Stimulated activated CD8-positive, alpha-beta memory T cell treated with anti-CD3 and anti-CD28 coated beads, Interleukin-7, amount 100 ng/mL, for 48 hours (primary cell): ENCODE measurements at regions not wholly inside any gene's neighbourhood (a gene's known extent, or its start where the extent isn't known, plus 50 kb on each side); places are given as distances from the start of the nearest gene placed in this dataset.

ENCODE experiments used
- DNase-seq, 2 donors: peaks; one replicate each; pipeline ENCODE4 v3.0.0-alpha.2; 2020; ENCODE audit warnings: low read depth in 1 of 2; ENCODE audit errors: extremely low read depth in 1 of 2

DNA sequence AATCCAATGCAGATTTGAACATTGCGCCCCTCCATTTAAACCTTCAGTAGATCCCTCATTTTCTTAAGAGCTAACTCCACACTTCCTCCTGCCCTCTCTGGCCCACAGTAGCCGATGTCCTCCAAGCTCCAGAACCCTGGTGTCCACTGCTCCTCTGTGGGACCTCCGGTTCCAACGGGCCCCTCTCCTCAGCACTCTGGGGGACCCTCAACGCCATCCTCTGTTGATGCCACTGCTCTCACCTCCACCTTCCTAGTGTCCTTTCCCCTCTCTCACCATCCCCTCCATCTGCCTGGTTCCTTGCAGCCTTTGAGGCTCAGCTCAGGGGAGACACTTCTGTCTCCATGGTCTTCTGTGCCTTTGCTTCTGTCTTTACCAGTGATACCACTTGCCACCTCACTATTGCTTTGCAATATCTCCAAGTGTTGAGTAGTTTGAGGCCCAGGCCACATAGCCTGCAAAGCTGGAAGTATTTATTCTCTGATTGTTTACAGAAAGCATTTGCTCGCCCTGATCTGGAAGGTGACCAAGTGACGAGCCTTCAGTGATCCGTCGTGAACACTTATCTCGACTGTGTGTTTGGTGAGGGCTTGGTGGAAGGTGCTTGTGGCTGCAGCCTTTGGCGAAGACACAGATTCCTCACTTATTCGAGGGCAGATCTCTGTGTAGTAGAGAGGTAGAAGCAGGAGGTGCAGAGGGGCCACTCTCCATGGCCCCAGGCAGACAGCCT, 104.8 kb upstream of the SHH start:
- no peak for DNase-seq

DNA sequence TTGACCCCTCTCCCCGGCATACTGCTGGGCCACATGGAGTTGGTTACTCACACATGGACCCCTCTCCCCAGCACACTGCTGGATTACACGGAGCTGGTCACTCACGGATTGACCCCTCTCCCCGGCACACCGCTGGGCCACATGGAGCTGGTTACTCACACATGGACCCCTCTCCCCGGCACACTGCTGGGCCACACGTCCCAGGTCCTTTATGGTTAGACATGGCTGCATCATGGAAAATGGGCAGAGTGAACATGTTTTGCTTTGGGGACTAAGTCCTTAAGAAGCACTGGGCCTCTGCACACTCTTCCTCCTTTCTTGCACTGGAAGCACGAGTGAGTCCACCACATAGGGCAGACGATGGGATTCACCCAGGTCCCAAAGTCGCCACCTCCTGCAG, 102.1 kb upstream of the SHH start:
- no peak for DNase-seq

DNA sequence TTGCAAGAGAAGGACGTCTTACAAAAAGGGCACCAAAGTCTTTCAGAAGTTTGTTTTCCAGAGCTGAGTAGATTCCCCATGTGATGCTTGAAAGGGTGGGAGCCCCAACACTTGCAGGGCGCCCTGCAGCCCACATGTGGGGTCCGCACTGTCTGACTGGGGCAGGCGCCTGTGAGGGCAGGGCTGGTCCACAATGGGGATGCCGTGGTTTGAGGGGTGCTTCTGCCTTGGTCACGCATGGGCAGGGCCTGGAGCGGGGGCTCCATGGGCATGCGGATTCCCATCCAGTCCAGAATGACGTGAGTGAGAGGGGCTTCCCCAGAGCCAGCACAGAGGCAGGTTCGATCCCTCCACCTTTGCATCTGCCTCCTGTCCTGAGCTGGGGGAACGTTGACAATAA, 101.5 kb upstream of the SHH start:
- no peak for DNase-seq

DNA sequence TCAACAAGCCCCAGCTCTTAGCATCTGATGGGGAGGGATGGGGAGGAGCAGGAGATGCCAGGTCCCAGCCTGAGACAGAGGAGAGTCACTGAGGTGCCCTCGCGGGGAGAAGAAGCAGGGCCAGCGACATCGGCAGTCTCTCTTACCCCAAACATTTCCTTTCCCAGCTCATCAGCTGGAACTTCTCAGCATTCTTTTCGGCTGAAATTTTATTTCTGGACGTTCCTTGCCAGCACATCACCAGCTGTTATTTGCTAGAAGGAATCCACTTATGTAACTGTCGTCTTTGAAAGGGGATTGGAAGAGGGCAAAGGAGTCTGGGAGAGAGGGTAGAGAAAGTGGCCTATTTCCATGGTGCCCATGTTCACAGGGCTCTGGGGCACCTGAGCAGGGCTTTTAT, 101.0 kb upstream of the SHH start:
- no peak for DNase-seq

DNA sequence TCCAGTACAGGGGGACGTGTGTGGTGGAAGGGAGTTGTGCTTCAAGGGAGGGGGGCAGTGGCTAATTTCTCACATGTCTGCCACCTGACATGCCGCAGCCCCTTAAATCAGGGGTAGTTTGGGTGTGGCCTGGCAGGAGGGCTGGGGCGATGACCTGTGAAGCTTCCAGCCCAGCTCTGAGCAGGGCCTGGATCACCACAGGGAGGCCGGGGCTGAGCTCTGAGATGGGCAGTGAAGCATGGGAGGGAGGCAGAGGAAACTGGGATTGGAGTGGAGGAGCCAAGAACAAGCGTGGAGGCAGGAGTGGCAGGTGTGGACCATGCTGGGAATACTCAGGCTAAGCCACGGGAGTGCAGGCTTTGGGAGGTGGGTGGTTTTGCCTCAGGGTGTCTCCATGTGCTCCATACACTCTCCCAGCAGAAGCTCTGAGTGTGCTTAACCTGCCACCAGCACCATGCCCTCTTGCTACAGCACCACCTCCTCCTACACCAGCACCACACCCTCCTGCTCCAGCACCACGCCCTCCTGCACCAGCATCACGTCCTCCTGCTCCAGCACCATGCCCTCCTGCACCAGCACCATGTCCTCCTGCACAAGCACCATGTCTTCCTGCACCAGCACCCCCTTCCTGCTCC, 99.3 kb upstream of the SHH start:
- DNase-seq = no peak

DNA sequence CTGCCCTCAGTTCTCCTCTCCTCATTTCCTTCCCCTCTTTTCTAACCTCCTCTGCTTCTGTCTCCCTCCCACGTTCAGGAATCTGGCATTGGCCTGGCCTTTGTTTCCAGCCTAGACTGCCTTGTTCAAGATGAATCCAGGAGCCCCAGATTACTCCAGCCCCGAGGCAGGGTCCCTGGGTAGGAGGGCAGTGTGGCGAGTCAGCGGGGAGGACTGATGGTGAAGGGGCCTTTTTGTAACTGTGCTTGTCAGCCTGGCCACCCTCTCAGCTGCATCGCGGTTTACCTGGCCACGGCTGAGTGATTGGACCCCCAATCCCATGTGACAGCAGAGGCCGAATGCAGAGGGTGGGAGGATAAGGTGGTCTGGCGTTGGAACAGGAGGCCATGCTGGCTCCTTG, 96.1 kb upstream of the SHH start:
- DNase-seq = no peak

DNA sequence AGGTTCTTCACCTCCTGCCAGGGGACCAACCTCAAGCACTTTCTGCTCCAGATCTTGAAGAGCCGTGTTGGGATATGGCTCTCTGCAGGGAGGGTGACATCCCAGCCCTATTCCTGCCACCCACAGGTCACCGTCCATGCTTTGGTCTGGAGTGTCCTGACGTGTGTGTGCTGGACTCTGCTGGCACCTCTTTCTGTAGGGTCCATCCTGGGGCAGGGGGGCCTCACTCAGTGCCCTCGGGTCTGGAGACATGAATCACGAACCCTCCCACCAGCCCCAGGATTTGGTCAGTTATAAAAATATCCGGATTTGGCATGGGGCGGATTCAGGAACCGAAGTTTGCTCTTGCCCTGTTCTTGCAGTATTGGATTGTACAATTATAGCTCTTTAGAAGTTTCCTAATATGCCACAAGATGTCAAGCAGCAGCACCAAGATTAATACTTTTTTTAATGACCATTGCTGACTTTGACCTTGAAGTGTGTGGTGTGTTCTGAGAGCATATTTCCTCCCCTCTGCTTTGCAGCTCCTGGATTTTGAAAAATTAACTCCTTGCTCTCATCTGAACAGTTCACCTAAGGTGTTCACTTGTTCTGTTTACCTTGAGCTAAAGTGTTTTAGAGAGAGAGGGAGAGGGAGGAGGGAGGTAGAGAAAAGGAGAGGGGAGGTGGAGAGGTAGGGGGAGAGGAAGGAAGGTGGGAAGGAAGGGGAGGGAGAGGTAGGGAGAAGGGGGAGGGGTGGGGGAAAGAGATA, 95.4 kb upstream of the SHH start:
- DNase-seq = no peak

DNA sequence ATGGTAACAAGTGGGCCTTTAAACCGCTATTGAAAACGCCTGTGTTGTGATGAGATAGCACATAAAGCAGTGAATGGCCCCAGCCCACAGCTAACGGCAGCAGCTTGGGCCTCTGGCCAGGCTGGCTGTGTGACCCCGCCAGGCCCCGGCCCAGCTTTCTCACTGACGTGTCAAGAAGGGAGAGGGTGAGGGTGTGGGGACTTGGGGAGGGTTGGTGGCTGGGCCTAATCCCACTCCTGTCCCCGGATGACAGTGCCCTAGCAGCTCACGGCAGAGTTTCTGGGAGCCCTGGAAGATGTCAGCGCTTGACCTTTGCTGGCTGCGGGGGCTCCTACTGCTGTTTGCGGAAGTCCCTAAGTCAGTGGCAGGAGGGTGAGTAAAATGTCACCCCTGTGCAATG, 88.9 kb upstream of the SHH start:
- no peak for DNase-seq

DNA sequence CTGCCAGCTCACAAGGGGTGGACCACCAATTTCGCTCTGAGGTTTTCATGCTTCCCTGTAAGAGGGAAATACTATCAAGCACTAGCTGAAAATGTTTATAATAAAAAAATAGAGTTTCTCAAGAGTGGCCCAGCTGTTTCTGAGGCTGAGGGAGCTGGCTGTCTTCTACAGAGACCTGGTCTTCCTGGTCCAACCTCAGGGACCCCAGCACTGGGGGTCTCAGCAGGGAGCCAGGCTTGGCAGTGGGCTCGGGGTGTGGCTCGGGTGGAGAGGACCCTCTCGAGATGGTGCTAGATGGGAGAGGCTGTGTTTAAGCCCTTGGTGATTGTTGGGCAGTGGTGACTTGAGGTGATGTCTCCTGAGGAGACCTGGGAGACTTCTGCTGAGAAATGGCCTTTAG, 87.3 kb upstream of the SHH start:
- DNase-seq = no peak

DNA sequence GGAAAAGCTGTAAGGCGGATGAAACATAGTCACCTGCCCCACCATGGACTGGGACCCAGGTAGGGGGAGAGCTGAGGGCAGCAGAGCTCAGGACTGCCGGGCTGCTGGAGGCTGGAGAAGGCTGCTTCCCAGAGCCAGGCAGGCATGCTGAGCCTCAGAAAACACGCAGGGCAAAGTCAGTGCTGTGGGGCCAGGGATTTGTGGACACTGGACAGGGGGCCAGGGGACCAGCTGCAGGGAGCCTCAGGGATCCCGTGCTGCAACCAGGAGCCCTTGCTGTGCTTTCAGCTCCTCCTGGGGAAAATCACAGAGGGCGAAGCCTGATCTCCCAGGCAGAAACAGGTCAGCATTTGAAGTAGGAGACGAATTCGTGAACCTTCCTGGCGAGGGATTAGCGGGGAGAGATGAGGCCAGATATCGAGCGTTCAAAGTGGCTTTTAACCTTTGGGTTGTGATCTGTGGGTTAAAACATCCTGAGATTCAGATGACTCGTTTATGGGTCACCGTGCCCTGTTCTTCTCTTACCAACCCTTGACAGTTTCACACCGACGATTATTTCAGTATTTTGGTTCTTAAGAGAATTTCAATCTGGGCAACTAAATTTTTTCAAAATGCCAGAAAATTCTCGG, 85.6 kb upstream of the SHH start:
- DNase-seq = no peak

DNA sequence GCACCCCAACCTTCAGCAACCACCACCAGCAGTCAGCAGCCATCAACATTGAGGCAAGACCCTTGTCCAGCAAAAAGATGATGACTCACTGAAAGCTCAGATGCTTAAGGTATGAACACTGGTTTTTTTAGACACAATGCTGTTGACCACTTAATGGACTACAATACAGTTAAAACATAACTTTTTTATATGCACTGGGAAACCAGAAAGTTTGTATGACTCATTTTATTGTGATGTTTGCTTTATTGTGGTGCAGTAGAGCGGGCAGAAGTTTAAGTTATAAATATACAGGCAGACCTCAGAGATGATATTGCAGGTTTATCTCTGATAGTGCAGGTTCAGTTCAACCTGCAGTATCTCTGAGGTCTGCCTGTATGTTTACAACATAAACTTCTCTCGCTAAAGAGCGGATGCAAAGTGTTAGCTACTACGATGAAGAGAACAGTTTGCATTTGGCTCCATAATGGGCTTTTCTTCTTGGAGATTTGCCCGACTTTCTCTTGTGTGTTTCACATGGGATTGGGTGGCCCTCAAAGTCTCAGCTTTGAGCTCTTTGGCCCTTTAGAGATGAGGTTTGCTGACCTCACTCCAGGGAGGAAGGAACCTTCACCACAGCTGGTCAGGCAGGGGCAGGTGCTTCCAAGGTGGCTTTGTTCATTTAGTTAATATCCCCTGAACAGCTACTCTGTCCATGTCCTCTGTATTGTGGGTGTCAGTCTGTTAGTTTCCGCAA, 84.4 kb upstream of the SHH start:
- DNase-seq = no peak

DNA sequence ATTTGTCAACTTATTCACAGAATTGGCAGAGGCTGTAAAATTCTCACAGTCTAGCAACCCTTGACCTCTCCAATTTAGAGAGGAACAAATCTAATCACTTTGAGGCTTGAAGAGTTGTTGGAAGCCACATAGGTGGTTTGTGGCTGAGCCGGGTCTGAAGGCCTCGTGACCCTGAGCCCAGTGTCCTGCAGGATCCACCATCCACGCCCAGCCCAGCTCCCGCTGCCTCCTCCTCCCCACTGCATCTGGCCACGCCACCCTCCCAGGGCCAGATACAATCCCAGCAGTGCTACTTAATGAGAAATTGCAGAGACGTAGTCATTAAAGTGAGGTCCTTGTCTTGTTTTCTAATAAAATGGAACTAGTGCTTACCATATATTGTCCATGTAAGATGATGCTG, 81.4 kb upstream of the SHH start:
- DNase-seq = no peak

DNA sequence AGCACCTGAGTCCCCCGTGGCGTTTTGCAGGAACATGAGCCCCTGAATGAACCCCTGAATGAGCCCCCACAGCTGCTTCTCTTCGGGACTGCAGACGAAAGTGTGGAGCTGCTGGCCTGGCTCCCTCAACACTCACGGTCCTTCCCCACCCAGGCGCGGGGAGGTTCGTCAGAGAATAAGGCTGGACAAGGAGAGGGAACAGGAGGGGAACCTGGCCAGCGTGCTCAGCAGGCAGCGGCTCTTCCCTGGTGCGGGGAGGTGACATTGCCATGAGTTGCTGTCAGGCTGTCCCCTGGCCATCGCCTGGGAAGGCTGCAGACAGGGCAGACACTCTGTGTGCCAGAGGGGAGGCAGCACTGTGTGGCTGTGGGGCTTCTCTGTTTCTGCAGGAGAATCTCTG, 80.9 kb upstream of the SHH start:
- no peak for DNase-seq

DNA sequence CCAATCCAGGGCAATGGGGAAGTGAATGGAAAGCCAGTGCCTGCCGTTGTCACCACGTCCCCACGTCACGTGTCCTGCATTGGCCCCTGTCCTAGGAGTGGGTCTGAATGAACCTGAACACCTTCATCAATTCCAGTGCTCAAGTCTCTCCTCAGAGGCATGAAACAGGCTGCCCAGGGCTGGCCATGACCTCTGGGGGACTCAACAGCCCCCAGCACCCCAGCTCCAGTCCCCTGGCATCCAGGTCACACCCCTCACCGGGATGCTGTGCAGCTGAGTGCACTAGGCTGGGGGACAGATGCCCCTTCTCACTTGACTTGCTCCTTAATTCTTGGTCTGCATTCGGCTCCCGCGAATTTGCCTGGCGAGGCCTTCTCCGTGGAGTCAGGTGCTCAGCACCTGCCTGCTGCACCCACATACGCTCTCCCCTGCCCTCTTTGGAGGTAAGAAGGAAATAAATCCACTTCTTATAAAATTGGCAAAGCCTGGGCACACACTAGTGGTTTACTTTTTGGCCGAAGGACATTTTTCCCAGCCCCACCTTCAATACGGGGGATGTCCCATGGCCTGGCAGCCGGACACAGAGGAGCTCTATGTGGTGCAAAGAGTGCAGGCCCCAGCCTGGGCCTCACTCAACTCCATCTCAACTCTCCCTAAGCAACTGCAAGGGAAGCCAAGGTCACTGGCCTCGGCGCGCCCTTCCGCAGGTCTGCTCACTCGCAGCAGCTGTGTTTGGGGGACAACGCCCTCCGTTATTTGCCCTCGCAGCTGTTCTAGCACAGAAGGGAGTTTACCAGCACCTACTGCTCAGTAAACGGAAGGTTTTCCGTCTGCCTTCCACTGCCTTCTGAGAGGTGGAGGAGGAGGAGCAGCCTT, 77.6 kb upstream of the SHH start:
- no peak for DNase-seq

DNA sequence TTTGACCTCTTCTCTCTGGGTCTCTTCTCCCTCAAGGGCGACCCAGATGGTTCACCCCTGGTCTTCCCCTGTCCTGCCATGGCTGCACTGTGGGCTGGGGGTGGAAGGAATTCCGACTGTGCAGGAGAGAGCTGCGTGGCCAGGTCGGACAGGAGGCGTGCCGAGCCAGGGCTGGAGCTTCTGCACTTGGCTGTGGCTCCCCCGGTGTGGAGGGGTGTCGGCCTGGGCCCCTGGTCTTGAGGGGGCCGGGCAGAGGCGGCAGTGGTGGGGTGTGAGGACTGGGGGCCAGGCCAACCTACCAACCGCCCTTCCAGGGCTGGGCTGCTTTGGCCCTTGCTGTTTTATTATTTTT, 74.9 kb upstream of the SHH start:
- no peak for DNase-seq

DNA sequence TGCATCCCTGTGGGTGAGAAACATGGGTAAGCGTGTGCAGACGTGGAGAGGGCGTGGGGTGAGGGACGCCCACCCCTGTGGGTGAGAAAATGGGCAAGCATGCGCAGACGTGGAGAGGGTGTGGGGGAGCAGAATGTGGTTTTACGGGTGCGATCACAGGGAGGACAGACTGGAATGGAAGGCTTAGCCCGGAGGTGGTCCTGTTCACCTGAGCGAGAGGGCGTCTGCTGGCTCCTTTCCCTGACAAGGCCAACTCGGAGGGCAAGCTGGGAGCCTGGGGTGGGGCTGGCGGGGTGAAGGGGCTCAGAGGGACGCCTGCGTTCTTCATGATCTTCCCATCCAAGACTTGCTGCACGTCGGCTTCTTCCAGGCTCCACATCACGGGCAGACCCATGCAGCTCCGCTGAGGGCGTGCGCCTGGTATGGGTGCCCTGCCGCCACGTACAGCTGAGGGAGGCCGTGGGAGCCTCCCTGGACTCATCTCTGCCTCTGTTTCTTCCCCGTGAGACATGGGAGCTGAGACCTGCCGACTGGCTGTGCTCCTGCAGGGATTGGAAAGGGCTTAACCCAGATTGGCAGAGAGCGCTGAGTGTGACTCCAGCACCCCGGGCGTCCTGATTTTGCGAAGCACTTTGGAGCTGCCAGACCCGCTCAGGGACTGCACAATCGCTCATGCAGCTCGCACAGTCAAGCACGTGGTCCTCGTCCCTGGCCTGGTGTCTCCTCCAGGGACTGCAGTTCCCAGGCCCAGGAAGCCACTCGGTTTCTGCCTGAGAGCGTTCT, 74.3 kb upstream of the SHH start:
- DNase-seq = no peak

DNA sequence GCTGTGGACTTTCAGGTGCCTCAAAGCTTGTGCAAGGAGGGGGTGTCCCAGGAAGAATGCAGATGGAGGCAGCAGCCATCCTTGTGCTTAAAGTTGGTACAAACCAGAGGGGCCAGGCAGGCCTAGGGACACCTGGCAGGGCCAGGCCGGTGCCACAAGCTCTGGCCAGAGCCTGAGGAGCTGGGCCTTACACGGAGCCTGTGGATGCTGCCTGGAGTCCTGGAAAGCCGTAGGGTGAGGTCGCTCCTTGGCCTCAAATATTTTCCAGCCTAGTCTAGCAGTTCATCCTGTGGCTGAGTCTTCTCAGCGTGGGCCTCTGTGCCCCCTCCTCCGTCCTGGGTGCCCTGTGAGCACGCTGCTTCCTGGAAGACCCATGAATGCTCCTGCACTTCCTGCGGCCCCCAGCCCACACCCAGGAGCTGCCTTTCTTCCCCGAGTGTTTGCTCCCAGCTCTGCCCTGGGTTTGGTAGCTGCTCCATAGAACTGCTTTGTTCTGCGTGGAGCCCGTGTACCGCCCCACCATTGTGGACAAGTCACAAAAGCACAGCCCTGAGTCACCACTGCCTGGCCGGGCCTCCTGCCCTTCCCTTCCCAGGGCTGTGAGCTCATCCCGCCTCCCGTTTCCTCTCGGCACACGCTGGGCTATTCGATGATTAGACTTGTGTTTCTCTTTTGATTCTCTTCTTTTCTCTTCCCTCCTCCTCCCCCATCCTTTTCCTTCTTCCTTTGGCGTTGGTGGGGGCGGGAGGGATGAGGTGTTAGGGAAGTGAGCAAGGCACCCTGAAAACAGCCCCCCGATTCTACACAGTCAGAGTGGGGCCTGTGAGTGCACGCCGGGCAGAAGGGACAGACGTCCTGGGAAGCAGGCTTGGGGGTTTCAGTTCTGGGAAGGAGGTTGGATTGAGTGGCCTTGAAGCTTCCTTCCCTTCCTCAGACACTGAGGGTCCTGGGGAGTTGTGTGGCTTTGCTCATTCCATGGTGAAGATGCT, 73.2 kb upstream of the SHH start:
- no peak for DNase-seq
